ENCODE measurements at regions not wholly inside any gene's neighbourhood (a gene's known extent, or its start where the extent isn't known, plus 50 kb on each side); places are given as distances from the start of the nearest gene placed in this dataset.

DNA sequence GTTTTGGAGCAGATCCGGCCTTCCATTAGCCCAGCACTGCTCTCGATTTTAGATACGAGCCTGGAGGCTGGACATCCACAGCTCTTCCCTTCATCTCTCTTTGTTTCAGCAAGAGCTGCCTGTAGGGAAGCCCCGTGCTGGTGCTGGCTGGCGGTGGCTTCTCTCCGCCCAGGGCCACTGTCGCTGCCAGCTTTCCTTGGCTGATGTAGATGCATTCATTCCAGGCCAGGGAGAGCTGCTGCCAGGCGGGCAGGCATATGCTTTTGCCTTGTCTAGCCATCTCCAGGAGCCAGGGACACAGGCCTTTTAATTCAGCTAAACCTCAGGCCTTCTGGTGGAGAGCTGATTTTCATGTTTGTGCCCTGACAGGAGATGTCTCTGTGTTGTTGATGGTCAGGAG is 409.3 kb upstream of the CLINT1 start:
- H3K27me3 ChIP-seq (ENCODE audit: control insufficient read depth, insufficient read depth, low read length) = no peaks in the 10 kb centered on the region
- no peak overlapping the region for H3K9ac ChIP-seq (ENCODE audit: low read length)
- no peaks in the 10 kb centered on the region for H3K4me1 ChIP-seq (ENCODE audit: control insufficient read depth, insufficient read depth, low read length)
- no peaks in the 10 kb centered on the region for H3K36me3 ChIP-seq (ENCODE audit: control insufficient read depth, insufficient read depth, low read length)
- H3K9me3 ChIP-seq (ENCODE audit: control insufficient read depth, low read length) = no peaks in the 10 kb centered on the region
- no peak overlapping the region for H3K4me3 ChIP-seq (ENCODE audit: low read length)

DNA sequence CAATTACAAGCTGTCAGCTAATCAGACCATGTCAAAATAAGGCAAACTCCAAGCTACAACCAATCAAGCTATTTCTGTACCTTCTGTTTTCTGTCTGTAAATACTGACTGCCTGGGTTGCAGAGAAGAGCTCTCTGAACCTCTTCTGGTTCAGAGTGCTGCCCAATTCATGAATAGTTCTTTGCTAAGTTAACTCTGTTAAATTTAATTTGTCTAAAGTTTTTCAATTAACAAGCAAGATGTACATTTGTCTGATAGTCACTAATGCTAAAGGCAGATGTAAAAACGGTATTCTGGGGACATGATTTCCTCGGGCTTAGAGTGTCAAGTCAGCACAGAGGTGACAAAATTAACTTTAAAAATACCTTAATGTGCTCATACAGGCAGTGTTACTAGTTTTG is 408.3 kb upstream of the CLINT1 start:
- Histone ChIP-seq H3K4me1 (ENCODE audit: control insufficient read depth, insufficient read depth, low read length) (no peaks in the 10 kb centered on the region), H3K9me3 (ENCODE audit: control insufficient read depth, low read length) (no peaks in the 10 kb centered on the region), H3K4me3 (ENCODE audit: low read length) (no peak overlapping the region), H3K36me3 (ENCODE audit: control insufficient read depth, insufficient read depth, low read length) (no peaks in the 10 kb centered on the region), H3K9ac (ENCODE audit: low read length) (no peak overlapping the region), H3K27me3 (ENCODE audit: control insufficient read depth, insufficient read depth, low read length) (no peaks in the 10 kb centered on the region)

DNA sequence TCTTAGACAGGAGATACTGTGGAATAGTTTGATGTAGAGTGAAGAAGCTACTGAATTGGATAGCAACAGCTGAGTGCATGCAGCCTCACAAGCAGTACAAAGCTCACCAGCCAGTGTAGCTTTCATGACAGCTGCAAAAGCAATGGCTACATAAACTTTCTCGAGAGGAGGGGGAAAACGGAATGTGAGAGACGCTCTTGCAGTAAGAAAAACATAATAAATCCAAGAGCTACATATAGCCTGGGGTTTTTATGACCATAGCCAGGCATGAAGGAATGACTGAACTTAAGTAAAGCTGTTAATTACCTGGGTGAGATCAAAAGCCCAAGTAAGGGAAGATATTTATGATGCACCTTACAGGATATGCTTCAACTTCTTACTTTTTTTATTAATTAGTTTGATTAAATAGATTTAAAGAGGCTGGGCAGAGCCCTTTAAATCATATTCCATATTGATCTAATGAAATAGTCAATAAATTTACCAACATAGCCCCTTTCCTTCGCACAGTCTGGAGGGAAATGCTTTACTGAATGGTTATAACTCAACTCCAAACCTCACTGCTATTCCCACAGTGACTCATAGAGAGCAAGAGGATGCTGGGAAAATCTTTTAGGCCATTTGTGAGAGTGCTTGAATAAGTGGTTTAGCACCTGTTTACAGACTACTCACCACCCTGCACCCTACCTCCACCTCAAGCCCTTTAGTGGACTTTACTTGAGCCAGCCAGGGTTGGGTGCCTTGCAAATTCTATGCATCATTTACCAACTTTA is 407.2 kb upstream of the CLINT1 start:
- Histone ChIP-seq H3K36me3 (ENCODE audit: control insufficient read depth, insufficient read depth, low read length) (no peaks in the 10 kb centered on the region), H3K4me1 (ENCODE audit: control insufficient read depth, insufficient read depth, low read length) (no peaks in the 10 kb centered on the region), H3K27me3 (ENCODE audit: control insufficient read depth, insufficient read depth, low read length) (no peaks in the 10 kb centered on the region), H3K9ac (ENCODE audit: low read length) (no peak overlapping the region), H3K4me3 (ENCODE audit: low read length) (no peak overlapping the region), H3K9me3 (ENCODE audit: control insufficient read depth, low read length) (no peaks in the 10 kb centered on the region)

DNA sequence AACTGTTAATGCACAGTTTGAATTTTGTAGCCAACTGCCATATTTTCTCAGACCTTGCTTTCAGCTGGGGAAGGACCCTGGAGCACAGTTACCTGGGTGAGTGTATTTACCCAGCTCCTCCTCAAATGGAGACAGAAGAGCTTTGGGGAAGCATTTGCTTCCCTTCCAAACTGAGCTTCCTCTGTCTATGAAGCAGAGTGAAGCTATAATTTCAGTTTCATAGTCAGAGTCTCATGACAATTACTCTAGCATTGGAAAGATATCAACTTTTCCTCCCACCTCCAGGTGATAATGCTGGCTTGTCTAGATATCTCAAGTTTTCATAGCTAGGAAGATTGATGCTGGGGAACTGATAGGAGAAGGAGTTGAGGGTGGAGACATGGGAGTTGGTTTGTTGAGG is 406.4 kb upstream of the CLINT1 start:
- no peak overlapping the region for H3K9ac ChIP-seq (ENCODE audit: low read length)
- H3K4me1 ChIP-seq (ENCODE audit: control insufficient read depth, insufficient read depth, low read length) = no peaks in the 10 kb centered on the region
- H3K9me3 ChIP-seq (ENCODE audit: control insufficient read depth, low read length) = no peaks in the 10 kb centered on the region
- H3K36me3 ChIP-seq (ENCODE audit: control insufficient read depth, insufficient read depth, low read length) = no peaks in the 10 kb centered on the region
- no peaks in the 10 kb centered on the region for H3K27me3 ChIP-seq (ENCODE audit: control insufficient read depth, insufficient read depth, low read length)
- no peak overlapping the region for H3K4me3 ChIP-seq (ENCODE audit: low read length)

DNA sequence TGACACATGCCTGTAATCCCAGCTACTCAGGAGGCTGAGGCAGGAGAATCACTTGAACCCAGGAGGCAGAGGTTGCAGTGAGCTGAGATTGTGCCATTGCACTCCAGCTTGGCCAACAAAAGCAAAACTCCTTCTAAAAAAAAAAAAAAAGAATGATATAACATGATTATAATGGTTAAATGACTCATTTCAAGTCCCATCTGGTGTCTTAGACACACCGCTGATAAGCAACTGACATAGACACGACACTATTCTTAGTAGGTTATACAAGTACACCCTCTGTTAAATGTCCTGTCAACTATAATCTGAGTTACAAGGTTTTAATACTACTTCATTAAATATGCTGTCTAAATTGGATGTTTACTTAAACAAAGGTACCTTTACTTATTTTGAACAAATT is 405.3 kb upstream of the CLINT1 start:
- Histone ChIP-seq H3K36me3 (ENCODE audit: control insufficient read depth, insufficient read depth, low read length) (no peaks in the 10 kb centered on the region), H3K4me3 (ENCODE audit: low read length) (no peak overlapping the region), H3K4me1 (ENCODE audit: control insufficient read depth, insufficient read depth, low read length) (no peaks in the 10 kb centered on the region), H3K9me3 (ENCODE audit: control insufficient read depth, low read length) (no peaks in the 10 kb centered on the region), H3K9ac (ENCODE audit: low read length) (no peak overlapping the region), H3K27me3 (ENCODE audit: control insufficient read depth, insufficient read depth, low read length) (no peaks in the 10 kb centered on the region)

DNA sequence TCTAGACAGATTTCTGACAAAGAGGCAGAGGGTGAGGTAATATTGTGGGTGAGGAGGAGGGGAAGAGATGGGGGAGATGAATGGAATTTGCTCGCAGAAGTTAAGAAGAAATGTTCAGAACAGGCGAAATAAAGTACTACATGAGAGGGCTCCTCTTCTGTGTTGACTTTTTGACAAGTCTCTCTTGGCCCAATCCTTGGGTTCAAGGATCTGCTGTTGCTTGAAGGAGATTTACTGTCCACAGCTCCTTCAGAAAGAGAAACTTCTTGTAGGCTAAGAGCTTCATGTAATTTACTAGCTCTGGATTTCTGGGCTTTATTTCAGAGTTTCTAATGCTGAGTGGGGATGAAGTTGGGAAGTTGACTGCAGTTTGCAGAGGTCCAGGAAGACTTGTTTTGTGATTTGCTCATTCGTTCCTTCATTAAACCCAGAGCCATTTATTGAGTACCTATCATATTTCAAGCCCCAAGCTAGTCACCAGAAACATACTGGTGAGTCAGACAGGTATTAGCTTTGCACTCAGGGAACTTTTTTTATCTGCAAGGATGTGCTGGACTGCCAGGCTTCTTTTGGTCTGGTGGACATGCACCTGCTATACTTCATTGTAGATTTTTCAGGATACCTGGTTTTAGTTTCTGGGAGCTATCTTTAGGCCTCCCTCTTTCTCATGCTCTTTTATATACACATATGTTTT is 402.9 kb upstream of the CLINT1 start:
- Histone ChIP-seq H3K27me3 (ENCODE audit: control insufficient read depth, insufficient read depth, low read length) (no peaks in the 10 kb centered on the region), H3K9ac (ENCODE audit: low read length) (no peak overlapping the region), H3K4me3 (ENCODE audit: low read length) (no peak overlapping the region), H3K9me3 (ENCODE audit: control insufficient read depth, low read length) (no peaks in the 10 kb centered on the region), H3K4me1 (ENCODE audit: control insufficient read depth, insufficient read depth, low read length) (no peaks in the 10 kb centered on the region), H3K36me3 (ENCODE audit: control insufficient read depth, insufficient read depth, low read length) (no peaks in the 10 kb centered on the region)

DNA sequence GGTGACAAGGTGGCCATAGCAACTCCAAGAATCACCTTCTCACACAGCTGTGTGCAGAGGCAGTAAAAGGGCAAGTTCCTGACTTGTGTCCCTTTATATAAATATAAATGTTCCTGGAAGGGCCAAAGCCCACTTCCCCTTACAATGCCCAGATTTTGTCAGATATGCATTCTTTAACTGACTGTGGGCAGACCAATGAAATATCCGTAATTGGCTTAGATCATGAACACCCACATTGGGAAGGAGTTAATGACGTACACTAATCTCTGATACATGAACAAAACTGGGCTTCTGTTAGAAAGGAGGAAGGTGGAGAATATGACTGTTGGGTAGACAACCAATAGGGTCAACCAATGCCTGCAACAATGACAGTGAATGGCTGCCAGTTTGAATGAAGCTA is 397.2 kb upstream of the CLINT1 start:
- no peaks in the 10 kb centered on the region for H3K27me3 ChIP-seq (ENCODE audit: control insufficient read depth, insufficient read depth, low read length)
- no peaks in the 10 kb centered on the region for H3K36me3 ChIP-seq (ENCODE audit: control insufficient read depth, insufficient read depth, low read length)
- no peaks in the 10 kb centered on the region for H3K4me1 ChIP-seq (ENCODE audit: control insufficient read depth, insufficient read depth, low read length)
- H3K9me3 ChIP-seq (ENCODE audit: control insufficient read depth, low read length) = no peaks in the 10 kb centered on the region
- H3K4me3 ChIP-seq (ENCODE audit: low read length) = no peak overlapping the region
- no peak overlapping the region for H3K9ac ChIP-seq (ENCODE audit: low read length)

DNA sequence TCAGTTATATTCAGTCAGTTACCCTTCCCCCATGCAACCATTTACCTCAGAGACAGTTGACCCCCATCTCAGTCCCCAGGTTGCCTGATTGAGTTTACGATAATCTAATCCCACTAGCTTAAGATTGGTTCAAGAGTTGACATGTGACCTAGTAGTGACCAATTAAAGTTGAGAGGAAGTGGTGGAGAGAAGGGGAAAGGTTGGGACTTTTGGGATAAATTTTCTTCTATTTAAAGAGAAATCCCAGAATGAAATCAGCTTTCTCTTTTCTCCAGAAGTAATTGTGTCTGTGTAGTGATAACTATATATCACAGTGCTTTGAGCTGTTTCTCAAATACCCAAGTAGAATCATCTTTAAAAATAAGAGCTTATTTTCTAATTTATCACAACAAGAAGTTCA is 396.7 kb upstream of the CLINT1 start:
- Histone ChIP-seq H3K4me3 (ENCODE audit: low read length) (no peak overlapping the region), H3K27me3 (ENCODE audit: control insufficient read depth, insufficient read depth, low read length) (no peaks in the 10 kb centered on the region), H3K36me3 (ENCODE audit: control insufficient read depth, insufficient read depth, low read length) (no peaks in the 10 kb centered on the region), H3K9ac (ENCODE audit: low read length) (no peak overlapping the region), H3K9me3 (ENCODE audit: control insufficient read depth, low read length) (no peaks in the 10 kb centered on the region), H3K4me1 (ENCODE audit: control insufficient read depth, insufficient read depth, low read length) (no peaks in the 10 kb centered on the region)

DNA sequence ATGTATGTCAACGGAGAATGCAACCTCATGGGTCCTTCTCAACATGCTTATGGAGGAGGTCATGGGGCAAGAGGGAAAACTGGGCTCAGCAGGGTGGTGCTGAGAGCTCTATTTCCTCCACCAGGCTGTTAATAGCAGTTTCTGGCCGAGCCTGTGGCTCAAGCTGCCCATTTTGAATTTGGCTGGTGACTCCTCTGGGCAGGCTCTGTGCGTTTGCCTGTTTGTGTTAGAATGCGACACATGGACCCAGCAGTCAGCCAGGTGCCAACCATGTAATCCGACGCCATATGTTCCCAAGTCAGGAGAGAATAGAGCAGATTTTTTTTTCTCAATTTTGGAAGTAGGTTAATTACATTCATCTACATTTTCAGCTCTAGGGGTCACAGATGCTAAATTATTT is 387.7 kb upstream of the CLINT1 start:
- Histone ChIP-seq H3K9me3 (ENCODE audit: control insufficient read depth, low read length) (no peaks in the 10 kb centered on the region), H3K36me3 (ENCODE audit: control insufficient read depth, insufficient read depth, low read length) (no peaks in the 10 kb centered on the region), H3K4me3 (ENCODE audit: low read length) (no peak overlapping the region), H3K9ac (ENCODE audit: low read length) (no peak overlapping the region), H3K4me1 (ENCODE audit: control insufficient read depth, insufficient read depth, low read length) (no peaks in the 10 kb centered on the region), H3K27me3 (ENCODE audit: control insufficient read depth, insufficient read depth, low read length) (no peaks in the 10 kb centered on the region)

DNA sequence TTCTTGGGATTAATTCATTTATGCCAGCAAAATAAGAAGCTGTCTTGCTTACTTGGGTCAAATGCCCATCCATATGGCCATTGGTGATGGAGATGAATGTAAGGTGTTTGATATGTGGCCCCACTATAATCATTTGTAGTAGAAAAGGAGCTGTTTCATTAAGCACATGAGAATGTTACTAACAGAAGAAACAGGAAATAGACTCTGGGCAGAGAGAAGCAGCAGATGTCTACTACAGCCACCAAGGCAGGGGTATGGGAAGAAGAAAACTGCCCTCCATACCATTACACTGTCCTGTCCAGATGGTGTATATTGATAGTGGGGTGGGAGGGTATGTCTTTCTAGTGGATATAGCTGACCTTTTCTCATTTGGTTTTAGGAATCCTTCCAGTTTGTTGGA is 386.6 kb upstream of the CLINT1 start:
- Histone ChIP-seq H3K9me3 (ENCODE audit: control insufficient read depth, low read length) (no peaks in the 10 kb centered on the region), H3K27me3 (ENCODE audit: control insufficient read depth, insufficient read depth, low read length) (no peaks in the 10 kb centered on the region), H3K4me3 (ENCODE audit: low read length) (no peak overlapping the region), H3K36me3 (ENCODE audit: control insufficient read depth, insufficient read depth, low read length) (no peaks in the 10 kb centered on the region), H3K9ac (ENCODE audit: low read length) (no peak overlapping the region), H3K4me1 (ENCODE audit: control insufficient read depth, insufficient read depth, low read length) (no peaks in the 10 kb centered on the region)

DNA sequence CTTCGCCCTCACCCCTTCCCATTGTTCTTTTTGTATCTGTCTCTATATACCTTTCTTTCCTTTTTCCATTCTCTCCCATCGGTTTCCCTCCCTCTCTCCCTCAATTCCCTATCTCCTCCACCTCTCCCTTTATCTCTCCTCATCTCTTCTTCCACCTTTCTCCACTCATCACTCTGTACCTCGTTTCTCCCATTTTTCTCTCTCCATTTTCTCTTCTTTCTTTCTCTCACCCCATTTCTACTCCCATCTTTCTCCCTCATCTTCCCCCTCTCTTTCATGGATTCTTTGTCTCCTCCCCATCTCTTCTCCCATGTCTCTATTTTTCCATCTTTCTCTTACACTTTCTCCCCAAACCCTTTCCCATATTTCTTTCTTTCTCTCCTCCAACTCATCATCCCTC is 385.9 kb upstream of the CLINT1 start:
- H3K4me3 ChIP-seq (ENCODE audit: low read length) = no peak overlapping the region
- H3K27me3 ChIP-seq (ENCODE audit: control insufficient read depth, insufficient read depth, low read length) = no peaks in the 10 kb centered on the region
- no peaks in the 10 kb centered on the region for H3K9me3 ChIP-seq (ENCODE audit: control insufficient read depth, low read length)
- H3K36me3 ChIP-seq (ENCODE audit: control insufficient read depth, insufficient read depth, low read length) = no peaks in the 10 kb centered on the region
- no peak overlapping the region for H3K9ac ChIP-seq (ENCODE audit: low read length)
- H3K4me1 ChIP-seq (ENCODE audit: control insufficient read depth, insufficient read depth, low read length) = no peaks in the 10 kb centered on the region

DNA sequence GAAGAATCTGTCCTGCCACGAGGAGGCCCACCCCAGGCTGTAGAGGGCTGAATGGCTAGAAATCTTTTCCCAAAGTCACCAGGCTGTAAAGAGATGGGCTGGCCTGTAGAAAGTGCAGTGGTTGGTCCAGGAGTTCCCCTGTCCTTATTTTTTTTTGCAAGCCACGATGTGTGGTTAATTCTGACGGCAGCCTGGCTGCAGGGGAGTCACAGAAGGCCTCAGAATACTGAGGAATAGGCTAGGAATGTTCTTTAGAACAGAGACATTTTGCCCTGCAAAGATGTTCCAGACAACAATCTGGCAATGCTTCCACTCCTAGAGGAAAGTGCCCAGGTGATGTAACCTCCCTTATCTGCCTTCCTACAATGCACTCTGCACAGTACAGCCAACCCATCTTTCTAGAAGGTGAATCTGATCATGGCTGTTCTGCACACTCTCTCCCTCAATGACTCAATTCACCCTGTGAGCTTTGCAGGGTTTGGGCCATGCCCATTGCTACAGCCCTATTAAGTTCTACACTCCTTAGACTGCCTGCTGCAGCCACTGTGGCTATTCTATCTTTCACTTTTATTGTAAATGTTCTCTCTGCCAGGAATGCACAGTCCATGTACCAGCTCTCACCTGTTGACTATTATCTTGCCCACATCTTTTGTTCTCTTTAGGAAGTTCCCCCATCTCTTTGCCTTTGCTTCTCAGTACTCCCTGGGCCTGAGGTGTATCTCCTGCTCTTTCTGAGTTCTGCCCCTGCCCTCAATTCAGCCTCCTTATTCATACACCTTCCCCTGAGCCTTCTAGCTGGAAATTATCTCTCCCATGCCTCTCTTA is 377.8 kb upstream of the CLINT1 start:
- Histone ChIP-seq H3K4me3 (ENCODE audit: low read length) (no peak overlapping the region), H3K27me3 (ENCODE audit: control insufficient read depth, insufficient read depth, low read length) (no peaks in the 10 kb centered on the region), H3K36me3 (ENCODE audit: control insufficient read depth, insufficient read depth, low read length) (no peaks in the 10 kb centered on the region), H3K9me3 (ENCODE audit: control insufficient read depth, low read length) (no peaks in the 10 kb centered on the region), H3K9ac (ENCODE audit: low read length) (no peak overlapping the region), H3K4me1 (ENCODE audit: control insufficient read depth, insufficient read depth, low read length) (no peaks in the 10 kb centered on the region)
